Caki2 (cell line): ENCODE measurements at regions not wholly inside any gene's neighbourhood (a gene's known extent, or its start where the extent isn't known, plus 50 kb on each side); places are given as distances from the start of the nearest gene placed in this dataset.
"Not testable (repeated sequence)": the region's sequence is repeated elsewhere in the genome, so short reads cannot be mapped to it uniquely, and the experiment has no call there.

Source experiments
- DNase-seq: peaks from one replicate; pipeline ENCODE4 v3.0.0-alpha.2; 2015; ENCODE audit warnings: low read depth
- in situ Hi-C: cut with HindIII; loops from 2 replicates; pipeline ENCODE4 v1.10.0; 2016; ENCODE audit warnings: low sequenced_read_pairs, low pct_unique_long_range_greater_than_20kb, mixed read lengths

DNA sequence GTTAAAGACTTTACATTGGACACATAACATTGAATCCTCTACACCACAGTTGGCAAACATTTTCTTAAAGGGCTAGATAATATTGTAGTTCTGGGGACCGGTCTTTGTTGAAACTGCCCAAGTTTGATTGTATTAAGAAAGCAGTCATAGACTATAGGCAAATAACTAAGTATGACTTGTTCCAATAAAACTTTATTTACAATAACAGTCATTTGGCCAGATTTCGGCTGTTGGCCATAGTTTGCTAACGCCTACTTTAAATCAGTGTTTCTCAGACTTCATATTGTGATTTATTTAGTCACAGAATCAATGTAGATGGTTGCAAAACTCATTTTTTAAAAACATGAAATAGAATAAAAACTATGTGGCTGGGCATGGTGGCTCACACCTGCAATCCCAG is 531.8 kb downstream of the XYLT1 start:
- DNase-seq = no peak
- in situ Hi-C loops = no loop called here

DNA sequence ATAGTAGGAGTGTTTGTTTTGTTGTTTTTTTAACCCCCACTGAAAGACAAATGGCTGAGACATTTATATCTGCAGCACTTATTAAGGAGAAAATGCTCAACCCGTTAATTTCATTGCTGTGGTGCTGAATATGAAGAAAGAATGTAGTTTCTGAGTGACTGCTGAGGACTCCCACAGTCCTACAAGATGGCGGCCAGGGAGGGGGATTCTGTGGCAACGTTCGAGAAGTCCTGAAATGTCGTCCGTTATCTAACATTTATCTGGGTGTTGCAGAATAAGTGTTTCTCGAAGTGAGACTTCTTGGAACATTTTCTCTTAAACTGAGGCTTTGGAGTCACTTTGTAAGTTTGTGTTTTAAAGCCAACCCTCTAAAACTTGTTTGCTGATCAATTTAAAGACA is 530.4 kb downstream of the XYLT1 start:
- in situ Hi-C loops = no loop called here
- DNase-seq = no peak

DNA sequence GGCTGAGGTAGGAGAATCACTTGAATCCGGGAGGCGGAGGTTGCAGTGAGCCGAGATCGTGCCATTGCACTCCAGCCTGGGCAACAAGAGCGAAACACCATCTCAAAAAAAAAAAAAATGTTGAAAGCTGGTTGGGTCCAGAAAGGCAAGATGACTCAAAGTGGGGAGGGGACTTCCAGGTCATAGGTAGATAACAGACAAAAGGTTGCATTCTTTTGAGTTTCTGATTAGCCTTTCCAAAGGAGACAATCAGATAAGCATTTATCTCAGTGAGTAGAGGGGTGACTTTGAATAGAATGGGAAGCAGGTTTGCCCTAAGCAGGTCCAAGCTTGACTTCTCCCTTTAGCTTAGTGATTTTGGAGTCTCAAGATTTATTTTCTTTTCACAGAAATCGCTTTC is 527.9 kb downstream of the XYLT1 start:
- DNase-seq, in situ Hi-C loops: not testable (repeated sequence)

DNA sequence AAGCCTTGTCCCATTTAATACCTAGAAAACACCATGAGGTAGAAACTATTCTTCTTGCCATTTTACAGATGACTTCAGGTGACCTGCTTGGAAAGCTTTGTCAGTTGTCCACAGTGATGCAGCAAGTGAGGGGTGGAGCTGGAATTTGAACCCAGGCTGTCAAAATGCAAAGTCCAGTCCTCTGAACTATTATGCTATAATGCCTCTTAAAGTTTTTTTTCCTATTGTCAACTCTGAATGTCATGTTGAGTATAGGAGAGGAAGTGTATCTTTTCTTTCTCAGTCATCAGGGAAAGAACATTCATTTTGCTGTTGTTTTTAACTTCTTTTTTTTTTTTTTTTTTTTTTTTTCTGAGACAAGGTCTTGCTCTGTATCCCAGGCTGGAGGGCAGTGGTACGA is 525.6 kb downstream of the XYLT1 start:
- DNase-seq = no peak
- in situ Hi-C loops = no loop called here

DNA sequence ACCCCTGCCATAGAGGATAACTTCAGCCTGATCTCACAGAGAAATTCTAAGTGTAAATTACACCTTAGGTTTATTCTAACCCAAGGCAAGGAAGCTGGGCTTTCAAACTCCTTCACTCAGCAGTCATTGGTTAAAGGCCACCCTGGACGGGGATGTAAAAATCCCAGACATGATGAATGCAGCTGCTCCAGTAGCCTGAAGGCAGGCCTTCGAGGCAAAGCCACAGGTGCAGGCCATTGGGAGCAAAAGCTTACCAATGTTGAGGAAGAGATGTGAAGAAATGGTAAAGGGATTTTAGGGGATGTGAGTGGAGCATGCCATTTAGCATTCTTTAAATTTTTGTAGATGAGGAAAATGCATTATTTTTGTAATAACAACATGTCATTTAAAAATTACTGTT is 514.4 kb downstream of the XYLT1 start:
- in situ Hi-C loops = no loop called here
- DNase-seq = no peak

DNA sequence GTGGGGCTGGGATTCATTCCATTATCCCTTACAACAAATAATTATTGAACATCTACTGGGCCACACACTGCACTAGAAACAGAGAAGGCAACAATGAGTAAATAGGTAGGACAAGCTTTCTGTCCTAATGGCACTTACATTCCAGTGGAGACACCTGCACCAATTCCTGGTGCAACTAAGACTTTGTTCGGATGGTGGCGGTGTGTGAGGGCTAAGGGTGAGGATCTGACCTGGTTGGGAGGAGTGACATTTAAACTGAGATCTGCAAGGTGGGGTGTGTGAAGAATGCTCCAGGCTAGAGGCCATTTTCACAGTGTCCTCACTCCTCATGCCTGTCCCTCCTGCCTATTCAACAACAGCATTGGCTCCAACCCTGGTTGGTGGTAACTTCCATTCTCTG is 510.0 kb downstream of the XYLT1 start:
- DNase-seq = no peak
- in situ Hi-C loops = no loop called here

DNA sequence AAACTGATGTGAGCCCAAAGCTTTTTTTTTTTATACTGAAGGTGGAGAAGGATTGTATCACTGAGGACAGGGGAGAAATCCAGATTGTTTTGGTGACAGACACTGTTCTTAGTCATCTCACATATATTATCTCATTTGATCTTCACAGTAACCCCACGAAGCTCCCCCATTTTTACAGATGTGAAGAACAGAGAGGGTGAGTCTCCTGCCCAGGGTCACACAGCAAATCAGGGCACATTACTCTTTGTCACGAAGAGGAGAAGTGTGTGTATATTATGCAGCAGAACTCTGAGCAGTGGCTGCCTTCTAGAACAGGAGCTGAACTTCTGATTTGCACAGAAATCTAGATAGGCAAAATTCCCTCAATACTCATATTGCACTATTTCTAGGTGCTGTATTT is 504.3 kb downstream of the XYLT1 start:
- no peak for DNase-seq
- in situ Hi-C loops = no loop called here

DNA sequence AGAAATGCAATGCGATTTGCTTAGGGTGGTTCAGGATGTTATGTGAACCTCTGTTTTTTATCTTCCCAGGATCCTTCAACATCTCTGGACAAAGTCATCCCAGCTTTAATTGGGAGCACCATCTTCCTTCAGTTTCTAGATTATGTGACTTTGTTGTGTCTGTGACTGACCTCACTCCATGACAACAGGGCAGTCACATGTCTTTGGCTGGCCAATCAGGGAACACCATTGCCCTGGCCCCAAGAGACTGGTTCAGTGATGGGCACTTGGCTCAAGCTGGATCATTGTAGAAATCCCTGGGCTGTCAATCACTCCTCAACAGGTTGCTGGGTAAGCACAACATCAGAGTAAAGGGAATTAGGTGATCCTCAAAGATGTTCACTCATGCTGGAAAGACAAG is 499.7 kb downstream of the XYLT1 start:
- DNase-seq = no peak
- in situ Hi-C loops = no loop called here

DNA sequence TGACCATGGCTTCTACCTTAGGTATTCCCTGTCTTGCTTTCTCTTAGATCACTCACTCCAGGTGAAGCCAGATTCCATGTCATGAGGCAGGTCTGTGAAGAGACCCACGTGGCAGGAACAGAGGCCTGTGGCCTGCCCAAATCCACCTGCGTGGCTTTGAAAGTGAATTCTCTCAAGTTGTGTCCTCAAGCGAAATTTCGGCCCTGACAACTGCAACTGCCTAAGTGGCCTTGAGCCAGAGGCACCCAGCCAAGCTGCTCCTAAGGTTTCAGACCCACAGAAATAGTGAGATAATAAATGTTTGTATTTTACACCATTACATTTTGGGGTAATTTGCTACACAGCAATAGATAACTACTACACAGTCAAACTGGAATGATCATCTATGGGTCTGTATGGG is 497.9 kb downstream of the XYLT1 start:
- in situ Hi-C loops = no loop called here
- no peak for DNase-seq

DNA sequence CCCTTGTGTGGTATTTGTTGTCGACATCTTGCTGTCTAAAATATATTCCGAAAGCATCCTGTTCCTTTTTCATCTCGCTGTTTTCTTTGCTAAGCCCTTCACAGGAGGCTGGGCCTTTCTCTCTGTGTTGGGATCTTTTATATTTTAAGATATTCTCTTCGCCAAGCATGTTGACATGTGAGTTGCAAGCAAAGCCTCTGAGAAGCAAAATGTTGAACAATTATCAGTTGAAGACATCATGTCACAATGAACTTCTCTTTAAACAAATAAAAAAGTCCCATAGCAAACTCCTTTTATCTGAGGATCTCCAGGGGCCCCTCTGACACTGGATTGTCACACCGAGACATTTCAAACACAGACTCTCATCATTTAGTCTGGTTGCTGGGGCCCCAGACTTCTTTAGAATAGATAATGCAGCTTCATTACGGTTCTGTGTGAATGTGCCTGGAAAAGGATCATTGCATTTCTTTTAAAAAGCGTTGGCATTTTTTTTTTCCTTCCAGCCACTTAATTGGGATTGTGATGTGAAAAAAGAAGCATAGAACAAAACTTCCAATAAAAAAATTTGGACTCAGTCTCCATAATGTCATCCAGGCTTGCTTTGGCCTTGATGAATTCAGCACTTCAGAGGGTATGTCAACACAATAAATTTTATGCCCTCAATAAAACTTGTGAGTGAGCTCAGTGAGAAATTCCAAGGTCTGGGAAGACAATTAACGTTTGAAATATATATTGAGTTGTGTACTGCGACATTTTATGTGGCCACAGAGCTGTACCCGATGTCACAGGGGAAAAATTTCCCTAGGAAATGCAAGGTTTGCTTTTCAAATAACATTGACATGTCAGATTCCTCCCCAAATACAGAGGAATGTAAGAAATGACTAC is 496.8 kb downstream of the XYLT1 start:
- in situ Hi-C loops = no loop called here
- DNase-seq = no peak

DNA sequence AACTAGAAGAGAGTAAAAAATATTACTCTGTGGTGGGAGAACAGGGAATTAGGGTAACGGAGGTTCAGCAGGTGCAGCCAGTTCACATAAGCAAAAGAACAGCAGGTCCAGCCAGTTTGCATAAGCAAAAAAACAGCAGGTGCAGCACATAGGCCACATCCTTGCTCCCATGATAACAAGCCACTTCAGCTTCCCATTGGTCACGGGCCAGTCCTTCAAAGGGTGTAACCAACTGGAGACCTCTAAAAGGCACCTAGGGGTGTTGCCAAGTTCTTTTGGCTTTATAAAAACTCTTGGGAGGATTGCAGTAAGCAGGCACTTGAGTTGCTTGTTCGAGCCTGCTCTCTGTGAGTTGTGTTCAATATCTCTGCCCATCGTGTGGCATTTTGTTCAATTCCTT is 488.1 kb downstream of the XYLT1 start:
- in situ Hi-C loops = no loop called here
- no peak for DNase-seq

DNA sequence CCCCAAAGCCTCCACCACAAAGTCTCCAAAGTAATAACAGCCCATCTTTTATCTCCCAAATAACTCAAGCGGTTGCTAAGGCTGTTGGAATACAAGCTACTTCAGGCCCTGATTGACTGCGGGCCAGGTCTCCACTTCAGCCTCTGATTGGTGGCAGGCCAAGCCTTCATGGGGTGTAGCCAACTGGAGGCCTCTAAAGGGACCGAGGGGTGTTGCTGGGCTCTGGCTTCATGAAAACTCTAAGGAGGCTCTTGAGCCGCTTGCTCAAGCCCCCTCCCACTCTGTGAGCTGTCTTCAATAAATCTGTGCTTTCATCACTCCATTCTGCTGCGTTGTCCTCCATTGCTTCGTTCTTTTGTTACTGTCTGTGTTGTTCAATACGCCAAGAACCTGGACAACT is 487.2 kb downstream of the XYLT1 start:
- in situ Hi-C loops = no loop called here
- DNase-seq = no peak

DNA sequence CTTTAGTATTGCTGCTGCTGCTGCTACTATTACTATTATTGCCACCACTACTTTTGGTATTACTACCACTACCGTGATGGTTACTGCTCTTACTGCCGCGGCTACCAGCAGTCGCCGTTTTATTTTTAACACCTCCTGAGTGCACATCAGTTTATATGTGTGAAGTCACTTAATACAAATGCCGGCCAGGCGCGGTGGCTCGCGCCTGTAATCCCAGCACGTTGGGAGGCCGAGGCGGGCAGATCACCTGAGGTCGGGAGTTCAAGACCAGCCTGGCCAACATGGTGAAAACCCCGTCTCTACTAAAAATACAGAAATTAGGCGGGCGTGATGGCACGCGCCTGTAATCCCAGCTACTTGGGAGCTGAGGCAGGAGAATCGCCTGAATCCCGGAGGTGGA is 486.7 kb downstream of the XYLT1 start:
- not testable (repeated sequence) for DNase-seq

DNA sequence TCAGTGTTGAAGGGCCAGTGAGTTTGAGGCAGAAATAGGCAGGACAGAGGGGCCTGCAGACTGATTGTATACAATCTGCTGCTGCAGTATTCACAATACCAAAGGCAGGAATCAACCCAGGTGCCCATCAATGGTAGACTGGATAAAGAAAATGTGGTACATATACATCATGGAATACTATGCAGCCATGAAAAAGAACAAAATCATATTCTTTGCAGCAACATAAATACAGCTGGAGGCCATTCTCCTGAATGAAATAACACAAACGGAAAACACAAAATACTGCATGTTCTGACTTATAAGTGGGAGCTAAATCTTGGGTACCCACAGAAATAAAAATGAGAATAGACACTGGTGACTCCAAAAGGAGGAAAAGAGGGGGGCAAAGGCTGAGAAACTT is 485.1 kb downstream of the XYLT1 start:
- DNase-seq = no peak
- in situ Hi-C loops = no loop called here

More for the DNA sequence above, 486.7 kb downstream of the XYLT1 start:
- in situ Hi-C loops = not testable (repeated sequence)

DNA sequence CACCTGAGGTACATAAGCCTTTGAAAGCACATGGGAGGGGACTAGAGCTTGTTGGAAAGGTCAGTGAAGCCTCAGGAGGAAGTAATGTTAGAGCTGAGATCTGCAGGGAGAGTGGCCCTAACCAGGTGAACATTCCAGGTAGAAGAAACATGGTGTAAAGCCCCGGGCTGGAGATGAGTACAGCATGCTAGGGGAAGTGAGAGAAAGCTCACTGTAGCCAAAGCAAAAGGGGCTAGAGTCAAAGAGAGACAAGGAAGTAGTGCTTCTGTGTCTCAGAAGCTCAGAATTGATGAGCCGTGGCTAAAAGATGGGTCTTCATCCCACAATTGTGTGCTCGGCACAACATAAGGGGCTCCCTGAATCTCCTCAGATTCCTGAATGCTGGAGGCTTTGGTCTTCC is 481.8 kb downstream of the XYLT1 start:
- in situ Hi-C loops = no loop called here
- DNase-seq = no peak

DNA sequence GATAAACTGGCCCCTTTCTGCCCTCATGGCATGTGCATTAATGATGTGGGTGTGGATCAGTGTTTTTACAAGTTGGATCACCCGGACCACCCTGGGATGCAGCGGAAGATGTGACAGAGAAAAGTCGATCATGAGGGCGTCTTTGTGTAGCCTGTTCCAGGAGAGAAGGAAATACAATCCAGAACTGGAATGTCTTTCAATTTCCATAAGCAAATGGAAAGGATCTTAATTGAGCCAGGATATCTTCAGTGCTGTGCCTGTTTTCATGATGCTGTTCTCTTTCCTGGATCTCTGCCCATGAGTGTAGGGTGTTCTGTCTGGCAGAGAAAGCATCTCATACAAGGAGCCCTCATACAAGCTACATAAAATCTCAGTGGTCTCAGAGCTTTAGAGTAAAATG is 481.4 kb downstream of the XYLT1 start:
- in situ Hi-C loops = no loop called here
- no peak for DNase-seq

DNA sequence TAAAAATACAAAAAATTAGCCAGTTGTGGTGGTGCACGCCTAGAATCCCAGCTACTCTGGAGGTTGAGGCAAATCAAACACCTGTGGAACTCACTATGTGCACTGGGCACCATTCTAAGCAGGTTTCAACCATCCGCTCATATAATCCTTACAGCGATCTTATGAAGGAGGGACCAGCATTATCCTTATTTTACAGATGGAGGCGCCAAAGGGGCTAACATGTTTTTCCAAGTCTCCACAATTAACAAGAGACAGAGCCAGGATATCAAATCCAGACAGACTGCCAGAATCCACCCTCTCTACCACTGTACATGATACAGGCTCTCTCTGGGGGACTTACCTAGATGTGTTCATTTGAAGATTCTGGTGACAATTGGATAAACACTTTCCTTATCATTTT is 479.0 kb downstream of the XYLT1 start:
- no peak for DNase-seq
- in situ Hi-C loops = no loop called here

DNA sequence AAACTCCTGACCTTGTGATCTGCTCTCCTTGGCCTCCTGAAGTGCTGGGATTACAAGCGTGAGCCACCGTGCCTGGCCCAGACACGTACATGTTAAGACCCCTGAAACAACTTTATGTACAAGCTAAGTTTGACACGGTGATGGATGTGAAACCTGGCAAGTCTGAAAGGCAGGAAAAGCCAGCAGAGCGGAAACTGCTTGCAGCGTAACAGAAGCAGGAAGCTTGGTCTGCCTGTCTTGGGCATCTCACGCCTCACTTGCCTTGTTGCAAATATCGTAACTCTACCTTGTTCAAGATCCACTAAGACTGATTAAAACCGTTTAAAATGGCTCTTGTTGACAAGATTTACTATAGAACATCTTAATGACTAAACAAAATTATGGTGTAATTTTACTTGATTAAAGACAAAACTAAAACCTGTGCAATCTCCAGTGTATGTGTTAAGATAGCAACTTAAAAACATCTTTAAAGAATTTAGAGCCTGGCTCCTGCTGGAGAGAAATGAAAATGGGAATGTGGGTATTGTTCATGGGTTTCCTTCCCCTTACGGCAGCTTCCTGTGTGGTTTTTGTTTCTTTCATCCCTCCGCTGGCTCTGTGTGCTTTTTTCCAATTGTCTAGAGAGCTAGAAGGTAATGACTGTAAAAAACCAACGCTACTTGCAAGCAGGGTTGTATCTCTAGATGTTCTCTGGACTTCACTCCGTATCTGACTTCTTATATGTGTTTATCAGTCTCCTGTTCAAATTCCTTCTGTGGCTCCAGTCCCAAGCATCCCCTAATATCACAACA is 477.6 kb downstream of the XYLT1 start:
- DNase-seq = no peak
- in situ Hi-C loops = no loop called here

DNA sequence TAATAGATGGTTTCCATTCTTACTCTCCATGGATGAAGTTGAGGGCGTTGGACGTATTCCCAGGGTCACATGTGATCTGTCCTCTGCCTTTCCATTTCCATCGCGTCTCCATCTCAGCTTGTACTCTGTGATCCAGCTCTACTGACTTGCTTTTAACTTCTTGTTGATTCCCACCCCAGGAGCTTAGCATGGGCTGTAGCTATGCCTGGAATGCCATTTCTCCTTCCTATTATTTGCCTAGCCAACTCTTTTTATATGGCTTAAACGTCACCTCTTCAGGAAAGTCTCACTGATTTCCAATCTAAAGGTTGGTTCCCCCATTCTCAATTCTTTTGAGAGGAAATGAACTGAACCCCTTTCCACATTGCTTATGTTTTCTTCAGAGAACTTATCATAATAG is 475.9 kb downstream of the XYLT1 start:
- in situ Hi-C loops = no loop called here

DNA sequence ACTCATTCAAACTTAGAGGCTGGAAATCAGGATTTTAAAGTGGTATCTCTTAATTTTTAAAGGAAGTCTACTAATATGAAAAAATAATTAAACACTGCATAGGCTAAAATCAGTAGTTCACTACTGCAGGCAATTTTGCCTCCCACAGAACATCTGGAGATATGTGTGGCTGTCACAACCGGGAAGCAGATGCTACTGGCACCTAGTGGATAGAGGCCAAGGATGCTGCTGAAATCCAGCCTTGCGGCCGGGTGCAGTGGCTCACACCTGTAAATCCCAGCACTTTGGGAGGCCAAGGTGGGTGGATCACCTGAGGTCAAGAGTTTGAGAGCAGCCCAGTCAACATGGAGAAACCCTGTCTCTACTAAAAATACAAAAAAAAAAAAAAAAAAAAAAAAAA is 473.9 kb downstream of the XYLT1 start:
- in situ Hi-C loops = no loop called here
- no peak for DNase-seq

More for the DNA sequence above, 475.9 kb downstream of the XYLT1 start:
- no peak for DNase-seq
